ENCODE measurements at regions not wholly inside any gene's neighbourhood (a gene's known extent, or its start where the extent isn't known, plus 50 kb on each side); places are given as distances from the start of the nearest gene placed in this dataset.

GRCh38 chr12:124148481-124149273 is 146.2 kb upstream of the RFLNA start:
- peaks cover 8% of the 10 kb centered on the region for H3K9me3 Mint-ChIP-seq (ENCODE audit: low read depth)
- peak overlapping the region; percentile 90 for H3K27ac Mint-ChIP-seq
- H3K4me1 Mint-ChIP-seq (ENCODE audit: low read depth), result peaks cover 29% of the 10 kb centered on the region
- peaks cover 4% of the 10 kb centered on the region for H3K27me3 Mint-ChIP-seq
- no peak overlapping the region for H3K4me3 Mint-ChIP-seq (ENCODE audit: low read depth)
- no peak for TF ChIP-seq CTCF (IDR thresholded peaks at IDR 0.05; ENCODE audit: unreplicated experiment)
- DNase-seq (ENCODE audit: low spot score, unreplicated experiment), result no peak
- peaks cover 8% of the 10 kb centered on the region for H3K36me3 Mint-ChIP-seq (ENCODE audit: insufficient read depth)

GRCh38 chr12:124149287-124149686 is 145.6 kb upstream of the RFLNA start:
- Mint-ChIP-seq H3K9me3 (ENCODE audit: low read depth) (peaks cover 8% of the 10 kb centered on the region), H3K27ac (no peak overlapping the region), H3K27me3 (peaks cover 4% of the 10 kb centered on the region), H3K4me1 (ENCODE audit: low read depth) (peaks cover 24% of the 10 kb centered on the region), H3K36me3 (ENCODE audit: insufficient read depth) (peaks cover 8% of the 10 kb centered on the region), H3K4me3 (ENCODE audit: low read depth) (no peak overlapping the region)
- TF ChIP-seq CTCF (IDR thresholded peaks at IDR 0.05; ENCODE audit: unreplicated experiment), result no peak
- no peak for DNase-seq (ENCODE audit: low spot score, unreplicated experiment)

GRCh38 chr12:124150168-124150567 is 144.7 kb upstream of the RFLNA start:
- peaks cover 8% of the 10 kb centered on the region for H3K9me3 Mint-ChIP-seq (ENCODE audit: low read depth)
- H3K27ac Mint-ChIP-seq, result no peak overlapping the region
- H3K27me3 Mint-ChIP-seq, result peaks cover 4% of the 10 kb centered on the region
- peaks cover 17% of the 10 kb centered on the region for H3K4me1 Mint-ChIP-seq (ENCODE audit: low read depth)
- H3K4me3 Mint-ChIP-seq (ENCODE audit: low read depth), result no peak overlapping the region
- TF ChIP-seq CTCF (IDR thresholded peaks at IDR 0.05; ENCODE audit: unreplicated experiment), result no peak
- DNase-seq (ENCODE audit: low spot score, unreplicated experiment), result no peak
- peaks cover 8% of the 10 kb centered on the region for H3K36me3 Mint-ChIP-seq (ENCODE audit: insufficient read depth)

GRCh38 chr12:124151583-124151982 is 143.3 kb upstream of the RFLNA start:
- H3K9me3 Mint-ChIP-seq (ENCODE audit: low read depth), result peaks cover 8% of the 10 kb centered on the region
- H3K27ac Mint-ChIP-seq, result no peak overlapping the region
- H3K4me3 Mint-ChIP-seq (ENCODE audit: low read depth), result no peak overlapping the region
- DNase-seq (ENCODE audit: low spot score, unreplicated experiment), result no peak
- peaks cover 17% of the 10 kb centered on the region for H3K4me1 Mint-ChIP-seq (ENCODE audit: low read depth)
- H3K27me3 Mint-ChIP-seq, result peaks cover 4% of the 10 kb centered on the region
- TF ChIP-seq CTCF (IDR thresholded peaks at IDR 0.05; ENCODE audit: unreplicated experiment), result no peak
- H3K36me3 Mint-ChIP-seq (ENCODE audit: insufficient read depth), result peaks cover 8% of the 10 kb centered on the region

GRCh38 chr12:124152731-124153130 is 142.2 kb upstream of the RFLNA start:
- no peak overlapping the region for H3K27ac Mint-ChIP-seq

More at GRCh38 chr12:124152731-124153130, 142.2 kb upstream of the RFLNA start:
- peaks cover 4% of the 10 kb centered on the region for H3K27me3 Mint-ChIP-seq
- no peak for TF ChIP-seq CTCF (IDR thresholded peaks at IDR 0.05; ENCODE audit: unreplicated experiment)
- H3K9me3 Mint-ChIP-seq (ENCODE audit: low read depth), result peaks cover 8% of the 10 kb centered on the region
- H3K36me3 Mint-ChIP-seq (ENCODE audit: insufficient read depth), result peaks cover 8% of the 10 kb centered on the region
- H3K4me3 Mint-ChIP-seq (ENCODE audit: low read depth), result no peak overlapping the region
- DNase-seq (ENCODE audit: low spot score, unreplicated experiment), result no peak
- H3K4me1 Mint-ChIP-seq (ENCODE audit: low read depth), result peaks cover 15% of the 10 kb centered on the region

Measured in progenitor cell of endocrine pancreas (in vitro differentiated cells).